ENCODE measurements at regions not wholly inside any gene's neighbourhood (a gene's known extent, or its start where the extent isn't known, plus 50 kb on each side); places are given as distances from the start of the nearest gene placed in this dataset.
"Not testable (repeated sequence)": the region's sequence is repeated elsewhere in the genome, so short reads cannot be mapped to it uniquely, and the experiment has no call there.

DNA sequence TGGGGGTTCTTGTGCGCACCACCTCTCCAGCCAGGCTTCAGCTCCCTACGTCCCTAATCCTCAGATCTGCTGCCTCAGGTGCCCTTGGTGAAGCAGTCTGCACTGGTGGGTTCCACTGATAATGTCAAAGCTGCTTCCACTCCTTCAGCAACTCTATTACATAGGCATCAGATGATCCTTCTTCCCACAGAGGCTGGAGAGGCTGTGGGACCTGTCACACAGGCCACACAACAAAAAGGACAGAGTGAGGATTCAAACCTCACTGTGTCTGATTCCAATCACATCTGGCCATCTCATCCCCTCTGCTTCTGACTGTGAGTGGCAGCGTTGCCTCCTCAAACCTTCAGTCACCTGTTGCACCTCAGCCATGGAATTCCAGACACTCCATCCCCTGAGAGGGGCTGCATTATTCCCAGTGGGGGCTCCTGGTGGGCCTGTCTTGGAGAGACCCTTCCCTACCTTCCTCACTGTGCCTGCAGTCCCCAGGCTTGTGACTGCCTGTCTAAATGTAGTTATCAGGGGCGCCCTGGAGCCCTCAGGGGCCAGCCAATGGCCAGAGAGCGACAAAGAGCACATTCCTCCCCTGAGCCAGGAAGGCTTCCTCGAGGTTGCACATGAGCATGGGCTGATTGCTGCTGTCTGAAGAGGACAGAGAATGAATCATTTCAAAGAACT is 211.4 kb upstream of the ECI2 start:
- no peak for DNase-seq

DNA sequence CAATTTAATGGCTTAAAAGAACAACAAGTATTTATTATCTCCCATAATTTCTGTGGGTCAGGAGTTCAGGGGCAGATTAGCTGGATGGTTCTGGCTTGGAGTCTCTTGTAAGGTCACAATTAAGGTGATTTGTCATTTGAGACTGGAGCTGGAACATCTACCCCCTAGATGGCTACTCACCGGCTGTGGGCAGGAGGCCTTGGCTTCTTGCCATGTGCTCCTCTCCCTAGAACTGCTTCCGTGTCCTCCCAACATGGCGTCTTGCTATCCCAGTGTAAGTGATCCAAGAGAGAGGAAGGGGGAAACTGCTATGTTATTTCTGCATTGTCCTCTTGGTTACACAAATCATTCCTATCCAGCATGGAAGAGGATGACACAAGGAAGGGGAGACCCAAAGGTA is 210.2 kb upstream of the ECI2 start:
- DNase-seq = no peak

DNA sequence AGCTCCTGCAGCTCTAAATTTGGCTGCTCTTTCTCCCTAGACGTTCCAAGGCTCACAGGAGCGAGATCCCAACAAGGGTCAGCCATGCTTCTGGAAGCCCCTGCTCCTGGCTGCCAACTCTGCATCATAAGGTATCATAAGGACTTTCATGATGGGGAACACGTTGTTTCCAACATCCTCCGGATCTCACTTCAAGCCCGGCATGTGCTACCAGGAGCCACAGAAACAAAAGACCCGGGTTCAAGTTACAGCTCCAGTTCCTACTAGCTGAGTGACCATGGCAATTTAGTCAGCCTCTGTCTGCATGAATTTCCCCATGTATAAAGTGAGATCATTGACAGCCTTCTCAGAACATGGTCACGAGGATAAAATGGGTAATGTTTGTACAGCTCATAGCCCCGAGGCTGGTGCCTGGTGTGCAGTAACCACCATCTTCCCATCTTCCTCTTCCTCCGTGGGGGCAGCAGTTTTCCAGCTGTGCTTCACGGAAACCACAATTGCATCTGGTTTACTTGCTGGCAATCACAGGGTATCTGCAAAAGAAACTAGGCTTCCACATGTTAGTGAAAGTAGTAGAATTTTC is 209.0 kb upstream of the ECI2 start:
- DNase-seq = peak; percentile 83

DNA sequence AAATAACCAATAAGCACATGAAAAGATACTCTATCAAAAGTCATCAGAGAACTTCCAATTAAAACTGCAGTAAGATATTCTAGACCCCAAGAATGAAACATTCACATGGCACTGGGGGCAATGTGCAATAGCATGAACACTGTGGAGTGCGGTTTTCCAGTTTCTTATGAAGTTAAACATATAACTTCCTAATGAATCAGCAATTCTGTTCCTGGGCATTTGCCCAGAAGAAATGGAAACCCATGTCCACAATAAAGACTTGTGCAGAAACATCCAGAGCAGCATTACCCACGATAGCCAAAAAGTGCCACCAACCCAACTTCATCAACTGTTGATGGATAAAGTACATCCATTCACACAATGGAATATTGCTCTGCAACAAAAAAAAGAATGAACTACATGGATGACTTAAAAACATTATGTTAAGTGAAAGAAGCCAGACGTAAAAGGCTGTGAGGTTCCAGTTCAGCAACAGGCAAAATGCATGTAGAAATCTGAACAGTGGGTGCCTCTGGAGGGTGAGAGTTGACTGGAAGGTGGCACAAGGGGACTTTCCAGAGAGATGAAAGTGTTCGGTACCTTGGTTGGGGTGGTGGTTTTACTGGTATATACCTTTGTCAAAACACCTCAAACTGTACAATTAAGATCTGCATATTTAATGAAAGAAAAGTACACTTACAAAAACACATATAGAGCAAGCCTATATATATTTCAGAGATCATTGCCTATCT is 207.2 kb upstream of the ECI2 start:
- no peak for DNase-seq

DNA sequence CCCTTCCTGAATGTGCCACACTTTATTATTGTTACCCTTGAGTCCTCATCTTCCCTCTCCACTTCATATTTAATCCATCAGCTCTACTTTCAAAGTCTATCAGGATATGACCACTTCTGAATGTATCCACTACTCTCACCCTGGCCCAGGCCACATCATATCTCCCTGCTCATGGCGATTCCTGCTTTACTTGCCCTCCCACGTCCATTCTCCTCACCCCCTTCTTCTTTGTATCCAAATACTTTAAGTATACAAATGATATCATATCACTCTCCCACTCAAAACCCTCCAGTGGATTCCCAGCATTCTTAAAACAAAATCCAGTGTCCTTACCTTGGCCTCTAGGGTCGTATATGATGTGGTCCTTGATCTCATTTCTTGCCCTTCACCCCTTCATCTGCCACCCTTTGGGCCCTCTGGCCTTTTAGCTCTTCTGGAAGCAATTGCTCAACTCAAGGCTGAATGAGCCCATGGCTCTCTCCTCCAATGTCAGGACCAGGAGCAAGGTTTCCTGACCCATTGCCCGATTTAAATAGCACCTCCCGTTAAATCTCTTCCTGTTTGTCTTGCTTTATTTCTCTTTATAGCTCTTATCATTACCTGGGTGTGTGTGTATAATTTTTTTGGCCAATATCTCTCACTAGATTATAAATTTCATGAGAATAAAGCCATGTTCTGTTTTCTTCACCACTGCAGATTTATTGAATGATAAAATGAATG is 205.9 kb upstream of the ECI2 start:
- no peak for DNase-seq

DNA sequence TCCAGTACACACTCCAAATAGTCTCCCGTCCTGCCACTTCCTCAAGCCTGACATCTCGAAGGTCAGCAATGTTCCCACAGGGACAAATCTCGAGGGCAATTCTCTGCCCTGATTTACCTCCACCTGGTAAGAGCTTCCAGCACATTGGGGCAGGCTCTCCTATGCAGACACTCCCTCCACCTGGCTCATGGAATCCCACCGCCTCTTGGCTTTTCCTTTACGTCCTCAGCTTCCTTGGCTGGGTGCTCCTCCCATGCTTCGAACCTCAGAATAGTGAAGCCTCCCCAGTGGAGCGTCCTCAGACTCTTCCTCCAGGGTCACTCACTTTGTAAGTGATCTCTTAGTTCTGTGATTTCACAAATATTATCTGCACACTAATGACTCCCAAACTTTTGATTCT is 205.2 kb upstream of the ECI2 start:
- DNase-seq = no peak

DNA sequence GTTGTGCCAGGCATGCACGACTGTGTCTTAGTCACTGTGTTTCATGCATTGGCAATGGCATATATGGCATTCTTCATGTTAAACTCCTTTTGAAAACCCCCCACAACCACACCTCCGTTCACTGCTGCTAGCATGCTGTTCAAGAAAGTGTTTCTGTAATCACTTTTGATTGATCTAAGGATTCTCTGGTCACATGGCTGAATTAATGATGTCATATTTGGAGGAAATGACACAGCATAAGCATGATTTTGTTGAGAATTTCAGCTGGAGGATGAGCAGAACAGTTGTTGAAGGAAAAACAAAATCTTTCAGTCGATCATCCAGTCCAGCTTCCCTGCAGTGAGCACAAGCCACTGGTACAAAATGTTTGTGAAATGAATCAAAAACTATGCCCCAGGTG is 203.5 kb upstream of the ECI2 start:
- no peak for DNase-seq

DNA sequence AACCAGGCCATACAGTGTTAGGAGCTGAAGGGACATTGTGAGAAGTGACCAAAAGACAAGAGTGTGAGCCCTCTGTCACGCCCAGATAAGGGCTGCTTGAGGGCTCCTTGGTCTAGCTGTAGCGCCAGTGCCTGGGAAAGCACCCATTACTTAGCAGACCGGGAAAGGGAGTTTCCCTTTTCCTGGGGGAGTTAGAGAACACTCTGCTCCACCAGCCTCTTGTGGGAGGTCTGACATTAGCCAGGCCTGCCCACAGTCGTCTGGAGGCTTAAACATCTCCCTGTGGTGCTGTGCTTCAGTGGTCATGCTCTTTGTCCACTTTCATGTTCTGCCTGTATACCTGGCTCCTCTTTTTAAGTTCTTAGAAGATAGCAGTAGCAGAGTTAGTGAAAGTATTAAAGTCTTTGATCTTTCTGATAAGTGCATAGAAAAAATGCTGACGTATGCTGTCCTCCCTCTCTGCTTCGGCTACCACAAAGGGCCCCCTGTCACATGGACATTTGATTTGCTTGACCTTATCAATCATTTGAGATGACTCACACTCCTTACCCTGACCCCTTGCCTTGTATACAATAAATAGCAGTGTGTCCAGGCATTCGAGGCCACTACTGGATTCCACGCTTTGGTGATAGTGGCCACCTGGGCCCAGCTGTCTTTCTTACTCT is 201.5 kb upstream of the ECI2 start:
- DNase-seq = no peak

DNA sequence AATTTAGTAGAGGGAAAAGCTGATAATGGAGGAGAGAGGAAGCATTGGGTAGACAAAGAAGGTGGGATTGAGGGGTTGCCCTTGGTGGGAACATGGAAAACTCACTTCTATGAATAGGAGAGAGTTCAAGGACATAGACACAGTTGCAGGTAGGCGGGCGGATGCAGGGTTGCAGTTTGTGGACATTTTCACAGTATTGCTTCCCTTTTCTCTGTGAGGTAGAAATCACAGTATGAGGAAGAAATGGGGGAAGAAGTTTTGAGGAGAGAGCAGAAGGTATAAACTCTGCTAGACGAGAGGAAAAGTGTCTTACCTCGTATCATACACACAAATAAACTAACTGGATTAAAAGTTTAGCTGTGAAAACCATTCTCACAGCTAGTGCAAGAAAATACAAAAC is 200.7 kb upstream of the ECI2 start:
- DNase-seq = no peak

DNA sequence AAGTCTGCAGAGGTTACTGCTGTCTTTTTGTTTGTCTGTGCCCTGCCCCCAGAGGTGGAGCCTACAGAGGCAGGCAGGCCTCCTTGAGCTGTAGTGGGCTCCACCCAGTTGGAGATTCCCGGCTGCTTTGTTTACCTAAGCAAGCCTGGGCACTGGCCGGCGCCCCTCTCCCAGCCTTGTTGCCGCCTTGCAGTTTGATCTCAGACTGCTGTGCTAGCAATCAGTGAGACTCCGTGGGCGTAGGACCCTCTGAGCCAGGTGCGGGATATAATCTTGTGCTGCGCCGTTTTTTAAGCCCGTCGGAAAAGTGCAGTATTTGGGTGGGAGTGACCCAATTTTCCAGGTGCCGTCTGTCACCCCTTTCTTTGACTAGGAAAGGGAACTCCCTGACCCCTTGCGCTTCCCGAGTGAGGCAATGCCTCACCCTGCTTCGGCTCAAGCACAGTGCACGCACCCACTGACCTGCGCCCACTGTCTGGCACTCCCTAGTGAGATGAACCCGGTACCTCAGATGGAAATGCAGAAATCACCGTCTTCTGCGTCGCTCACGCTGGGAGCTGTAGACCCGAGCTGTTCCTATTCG is 198.9 kb upstream of the ECI2 start:
- DNase-seq = not testable (repeated sequence)

DNA sequence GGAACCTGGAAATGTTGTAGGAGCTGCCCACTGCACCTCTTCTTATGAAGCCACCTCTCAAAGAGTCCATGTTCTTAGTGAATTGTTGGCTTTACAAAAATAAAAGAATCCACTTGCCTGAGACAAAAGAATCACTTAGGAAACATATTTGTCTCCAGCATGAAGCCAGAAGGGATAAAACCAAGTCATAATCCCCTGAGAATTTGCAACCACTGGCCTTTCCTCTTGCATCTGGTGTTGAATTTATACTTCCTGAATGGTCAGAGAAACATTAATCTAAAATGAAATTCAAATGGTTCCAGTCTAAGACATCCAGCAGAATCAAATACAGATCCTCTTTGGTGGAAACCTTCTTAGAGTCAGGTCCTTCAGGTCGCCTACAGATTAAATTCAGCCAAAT is 192.5 kb upstream of the ECI2 start:
- no peak for DNase-seq

DNA sequence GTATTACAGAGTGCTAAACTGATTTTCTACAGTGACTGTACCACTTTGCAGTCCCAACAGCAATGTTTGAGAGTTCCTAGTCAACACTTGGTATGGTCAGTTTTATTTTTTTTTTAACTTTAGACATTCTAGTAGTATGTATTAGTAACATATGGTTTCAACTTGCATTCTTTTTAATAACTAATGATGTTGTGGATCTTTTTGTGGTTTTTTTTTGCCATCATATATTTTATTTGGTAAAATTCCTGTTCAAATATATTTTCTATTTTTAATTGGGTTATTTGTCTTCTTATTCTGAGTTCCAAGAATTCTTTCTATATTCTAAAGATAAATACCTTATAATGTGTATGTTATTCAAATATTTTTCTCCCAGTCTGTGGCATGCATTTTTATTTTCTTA is 189.4 kb upstream of the ECI2 start:
- DNase-seq = no peak

DNA sequence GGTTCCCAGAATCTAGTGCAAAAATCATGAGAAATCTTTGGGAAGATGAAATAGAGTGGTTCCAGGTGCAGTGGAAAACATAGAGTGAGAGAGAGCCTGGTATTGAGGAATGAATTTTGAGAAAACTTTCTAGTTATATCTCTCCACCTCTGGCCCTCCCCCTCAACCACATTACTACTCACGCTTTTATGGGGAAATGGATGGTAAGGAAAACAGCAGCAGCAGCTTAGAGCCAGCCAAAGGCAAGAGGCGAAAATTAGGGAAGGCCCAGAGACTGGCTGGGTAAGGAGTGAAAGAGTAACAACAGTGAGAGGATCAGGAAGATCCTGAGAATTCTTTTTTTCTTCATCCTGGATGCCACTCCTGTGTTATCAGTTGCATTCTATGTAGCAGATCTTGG is 187.9 kb upstream of the ECI2 start:
- no peak for DNase-seq

DNA sequence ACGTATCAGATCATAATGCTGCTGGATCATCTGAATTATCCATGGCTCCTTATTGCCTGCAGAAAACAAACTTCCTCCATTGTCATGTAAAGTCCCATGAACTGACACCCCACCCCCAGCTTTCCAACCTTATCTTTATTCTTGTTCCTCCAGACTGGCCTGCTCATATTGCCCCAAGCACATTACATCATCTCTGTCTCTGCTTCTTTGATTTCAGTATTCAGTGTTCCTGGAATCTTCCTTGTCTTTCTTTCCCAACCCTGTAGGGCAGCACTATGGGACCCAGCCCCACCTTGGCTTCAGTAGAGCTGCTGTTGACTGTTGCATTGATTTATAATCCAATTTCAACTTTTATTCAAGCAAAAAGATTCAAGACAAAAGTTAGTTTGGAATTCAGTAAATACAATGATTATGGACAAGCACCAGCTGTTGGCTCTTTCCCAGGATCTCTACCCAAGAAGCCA is 187.5 kb upstream of the ECI2 start:
- no peak for DNase-seq

DNA sequence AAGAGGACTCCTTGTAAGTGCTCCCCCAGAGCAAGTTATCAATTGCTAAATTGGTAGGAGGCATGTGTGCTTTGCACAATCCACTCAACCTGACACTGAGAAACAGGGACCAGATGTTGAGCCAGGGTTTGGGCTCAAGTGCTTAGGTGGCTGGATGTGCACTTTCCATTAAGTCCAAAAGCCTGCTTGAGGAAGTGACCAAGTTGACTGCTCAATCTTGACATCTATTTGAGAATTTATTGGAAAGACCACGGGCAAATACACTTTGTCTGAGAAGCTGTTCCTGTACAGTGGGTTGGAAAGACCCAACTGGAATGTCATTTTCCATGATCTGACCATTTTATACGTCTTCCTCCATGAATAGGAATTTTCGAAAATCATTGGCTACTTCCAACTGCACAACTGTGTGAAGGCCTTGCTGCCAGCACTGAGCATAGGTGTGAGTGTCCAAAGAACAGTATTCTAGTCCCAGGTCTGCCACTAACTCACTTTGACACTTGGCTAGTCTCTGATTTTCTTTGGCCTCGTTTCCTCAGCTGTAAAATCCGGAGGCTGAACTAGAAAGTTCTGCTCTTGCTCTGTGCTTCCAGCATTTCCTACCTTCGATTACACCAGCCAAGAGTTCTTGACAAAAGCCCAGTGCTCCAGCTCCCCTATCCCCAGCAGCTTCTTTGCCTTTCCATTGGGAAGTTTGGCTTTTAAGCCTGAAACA is 186.9 kb upstream of the ECI2 start:
- no peak for DNase-seq

DNA sequence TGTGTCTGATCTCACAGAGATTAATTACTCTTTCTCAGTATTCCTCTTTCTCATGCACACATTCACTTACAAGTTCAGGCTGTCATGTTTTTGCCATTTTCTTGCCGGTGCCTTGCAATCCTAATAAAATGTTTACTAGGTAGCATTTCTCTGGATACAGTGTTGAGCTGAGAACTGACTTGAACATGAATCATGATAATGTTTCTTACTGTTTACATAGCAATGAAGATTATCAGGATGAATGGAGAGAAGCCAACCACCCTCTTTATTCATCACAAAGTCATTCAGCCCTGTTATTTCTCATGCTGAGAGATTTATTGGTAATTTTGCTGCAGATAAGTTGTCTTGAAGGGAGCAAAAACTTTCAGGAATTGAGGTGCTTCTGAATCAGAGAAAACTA is 185.5 kb upstream of the ECI2 start:
- no peak for DNase-seq

DNA sequence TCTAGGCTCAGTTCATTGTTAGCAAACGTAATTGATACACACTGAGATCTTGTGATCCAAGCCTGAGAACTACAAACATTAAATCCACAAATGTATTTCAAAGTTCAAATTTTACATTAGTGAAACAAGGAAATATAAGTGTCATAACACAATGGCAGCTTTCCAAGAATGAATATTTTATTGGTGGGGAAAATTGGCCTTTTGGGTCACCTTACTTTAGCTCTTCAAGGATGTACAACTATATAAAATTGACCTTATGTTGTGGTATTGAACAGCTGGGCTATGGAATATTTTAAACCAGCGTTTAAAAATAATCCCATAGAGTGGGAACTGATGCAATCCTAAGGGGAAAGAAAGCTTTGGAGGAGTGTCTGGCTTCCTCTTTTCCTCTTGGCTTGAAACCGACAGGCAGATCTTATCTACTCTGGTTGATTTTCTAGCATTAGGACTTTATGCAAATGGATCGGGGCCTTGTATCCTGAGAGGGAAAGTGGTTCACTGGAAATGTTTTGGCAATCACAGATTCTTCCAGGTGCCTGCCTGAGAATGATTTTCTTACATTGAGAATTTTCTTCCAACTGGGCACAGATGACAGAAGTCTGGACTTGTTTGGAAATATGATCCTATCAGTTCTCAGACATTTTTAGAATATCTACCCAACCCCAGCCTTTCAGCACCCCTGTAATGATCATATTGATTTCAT is 184.8 kb upstream of the ECI2 start:
- peak; percentile 64 for DNase-seq

DNA sequence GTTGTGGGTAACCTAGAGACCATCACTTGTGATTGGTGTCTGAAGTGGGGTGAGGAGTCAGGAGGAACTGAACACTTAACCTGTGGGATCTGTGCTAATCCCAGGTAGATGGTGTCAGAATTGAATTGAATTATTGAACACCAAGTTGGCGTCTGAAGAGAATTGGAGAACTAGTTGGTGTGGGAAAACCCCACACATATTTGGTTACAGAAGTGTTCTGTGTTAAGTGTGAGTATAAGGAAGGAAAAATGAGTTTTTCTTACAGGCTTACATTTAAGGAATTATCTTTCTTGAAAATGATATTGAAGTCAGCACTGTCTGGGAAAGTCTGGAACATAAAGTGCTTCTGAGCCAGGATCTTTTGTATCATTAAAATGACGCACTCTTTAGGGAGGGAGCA is 182.9 kb upstream of the ECI2 start:
- DNase-seq = no peak

DNA sequence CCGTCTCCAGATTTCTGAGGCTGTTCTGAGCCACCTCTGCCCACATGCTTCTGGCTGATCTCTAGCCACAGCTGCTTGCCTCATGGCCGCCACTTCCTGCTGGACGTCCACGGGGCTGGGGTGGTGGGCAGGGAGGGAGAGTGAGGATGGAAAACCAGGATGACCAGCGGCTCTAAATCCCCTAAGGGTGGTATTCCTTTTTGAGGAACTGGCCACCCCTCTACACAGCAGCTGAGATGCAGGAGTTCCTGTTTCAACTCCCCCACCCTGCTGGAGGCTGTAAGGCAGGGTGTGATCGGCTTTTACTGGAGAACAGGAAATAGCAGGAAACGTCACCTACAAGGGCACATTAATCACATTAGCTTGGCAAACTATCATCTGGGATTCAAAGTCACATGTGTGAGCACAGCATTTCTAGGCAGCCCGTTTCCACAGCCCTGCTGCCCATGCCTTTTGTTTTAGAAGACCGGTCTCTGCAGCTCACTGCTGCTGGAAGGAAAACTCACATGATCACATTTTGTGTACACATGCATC is 181.6 kb upstream of the ECI2 start:
- DNase-seq = peak; percentile 85

DNA sequence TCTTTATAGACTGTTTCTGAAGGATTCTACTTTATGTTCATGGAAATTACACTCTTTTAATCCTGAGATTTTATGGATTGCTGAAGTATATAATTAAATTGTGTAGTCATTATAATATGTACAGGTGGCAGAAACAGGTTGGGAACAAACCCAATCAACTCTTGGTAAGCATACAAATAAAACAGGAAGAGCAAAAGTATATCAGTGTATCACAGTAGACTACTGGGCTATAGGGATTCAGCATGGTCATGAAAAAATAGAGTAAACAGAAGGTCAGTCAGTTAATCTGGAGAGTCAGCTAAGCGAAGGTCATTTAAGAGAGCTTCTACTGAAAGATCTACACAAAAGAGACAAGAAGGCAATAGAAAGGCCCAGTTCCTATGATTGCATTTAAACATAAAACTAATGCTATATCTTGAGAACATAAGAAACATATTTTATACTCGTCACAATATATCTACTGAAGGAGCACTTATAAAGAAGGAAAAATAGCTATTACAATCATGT is 178.9 kb upstream of the ECI2 start:
- DNase-seq = no peak
